Left colon (tissue), 2 donors: ENCODE measurements at regions not wholly inside any gene's neighbourhood (a gene's known extent, or its start where the extent isn't known, plus 50 kb on each side); places are given as distances from the start of the nearest gene placed in this dataset.

Source experiments
- ATAC-seq: fragments of 200-7000 bp; cut with Tn5 transposase; one replicate; pipeline ENCODE4 v1.9.1; 2020; ENCODE audit warnings: mild to moderate bottlenecking, moderate library complexity
- DNase-seq, 2 donors: peaks; one replicate each; pipeline ENCODE4 v3.0.0-alpha.2; 2020
- intact Hi-C, 2 donors: fragments of 100-400 bp; cut with DNase I in 1 of 2; cut with micrococcal nuclease in 1 of 2; formaldehyde crosslinking; loops; one replicate each; pipeline versions ENCODE4 v1.11.2 to v1.14.0; 2022; cut with DNase I, micrococcal nuclease
- donor health status: DM: no; HTN: no; CAD: no.
- donor health status: DM: yes; HTN: yes; CAD: no.

- DNase-seq (no peak), ATAC-seq (no peak)
- intact Hi-C loops, result no loop called here
Measured at GRCh38 chr21:35376406-35377135, 327.5 kb upstream of the RUNX1 start.

DNA sequence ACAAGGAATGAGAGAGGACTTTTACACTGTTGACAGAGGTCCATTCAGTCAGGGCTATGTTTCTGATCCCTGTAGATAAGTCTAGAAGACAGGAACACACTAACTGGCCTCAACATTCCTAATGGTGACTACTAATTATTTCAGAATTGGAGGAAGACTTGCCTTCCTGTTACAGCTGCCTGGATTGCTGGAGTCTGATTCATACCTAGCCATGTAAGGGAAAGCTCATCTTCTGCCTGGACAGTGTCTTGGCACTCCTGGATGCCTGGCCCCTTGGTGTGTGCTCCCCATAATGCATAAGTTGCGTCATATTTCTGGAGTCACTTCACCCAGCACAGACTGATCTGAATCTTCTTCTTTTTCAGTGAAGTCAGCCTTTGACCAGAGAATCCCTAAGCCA lies 326.0 kb upstream of the RUNX1 start:
- DNase-seq, result no peak
- intact Hi-C loops, result no loop called here
- ATAC-seq, result no peak

- ATAC-seq (no peak), DNase-seq (no peak)
- intact Hi-C loops, result no loop called here
Measured at GRCh38 chr21:35373998-35374397, 324.9 kb upstream of the RUNX1 start.

GRCh38 chr21:35372201-35372600 lies 323.1 kb upstream of the RUNX1 start:
- DNase-seq, result no peak
- ATAC-seq, result no peak
- intact Hi-C loops, result no loop called here

DNA sequence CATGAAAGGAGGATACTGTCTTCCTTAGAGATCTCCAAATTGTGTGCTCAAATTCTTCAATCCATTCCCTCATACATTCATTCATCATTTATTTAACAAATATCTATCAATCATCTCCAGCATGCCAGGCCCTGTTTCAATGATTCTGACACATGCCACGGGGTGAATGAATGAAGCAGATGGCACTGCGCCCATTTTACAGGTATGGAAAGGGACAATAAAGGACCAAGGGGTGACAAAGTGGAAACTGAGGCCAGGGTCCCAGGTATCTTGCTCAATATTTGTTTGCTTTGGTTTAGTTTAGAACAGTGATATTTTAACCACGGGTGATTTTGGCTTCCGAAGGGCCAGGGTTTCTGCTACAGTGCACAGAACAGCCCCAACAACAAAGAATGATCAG lies 321.6 kb upstream of the RUNX1 start:
- ATAC-seq, result no peak
- intact Hi-C loops, result no loop called here
- no peak for DNase-seq

GRCh38 chr21:35370071-35370470 lies 321.0 kb upstream of the RUNX1 start:
- intact Hi-C loops, result no loop called here
- no peak for DNase-seq
- no peak for ATAC-seq

- DNase-seq (no peak), ATAC-seq (no peak)
- intact Hi-C loops, result no loop called here
Measured at GRCh38 chr21:35368326-35368725, 319.2 kb upstream of the RUNX1 start.

DNA sequence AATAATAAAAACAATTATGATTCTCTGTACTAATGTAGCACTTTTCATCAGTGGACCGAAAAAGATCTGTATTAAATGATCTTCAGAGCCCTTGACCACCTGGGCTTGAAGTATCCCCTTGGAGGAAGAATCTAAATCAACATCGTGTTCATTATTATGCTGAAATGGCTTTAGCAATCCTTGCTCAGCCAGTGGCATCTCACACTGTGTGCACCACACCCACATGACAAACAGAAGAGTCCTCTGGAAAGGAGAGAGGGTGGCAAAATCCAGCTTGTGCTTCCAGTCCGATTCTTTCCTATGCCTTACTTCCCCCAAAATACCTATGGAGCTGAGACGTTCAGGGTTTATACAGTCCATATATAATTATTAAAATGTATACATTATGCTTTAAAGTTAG lies 318.5 kb upstream of the RUNX1 start:
- intact Hi-C loops, result no loop called here
- peak; percentile 79 for ATAC-seq
- DNase-seq, result no peak

DNA sequence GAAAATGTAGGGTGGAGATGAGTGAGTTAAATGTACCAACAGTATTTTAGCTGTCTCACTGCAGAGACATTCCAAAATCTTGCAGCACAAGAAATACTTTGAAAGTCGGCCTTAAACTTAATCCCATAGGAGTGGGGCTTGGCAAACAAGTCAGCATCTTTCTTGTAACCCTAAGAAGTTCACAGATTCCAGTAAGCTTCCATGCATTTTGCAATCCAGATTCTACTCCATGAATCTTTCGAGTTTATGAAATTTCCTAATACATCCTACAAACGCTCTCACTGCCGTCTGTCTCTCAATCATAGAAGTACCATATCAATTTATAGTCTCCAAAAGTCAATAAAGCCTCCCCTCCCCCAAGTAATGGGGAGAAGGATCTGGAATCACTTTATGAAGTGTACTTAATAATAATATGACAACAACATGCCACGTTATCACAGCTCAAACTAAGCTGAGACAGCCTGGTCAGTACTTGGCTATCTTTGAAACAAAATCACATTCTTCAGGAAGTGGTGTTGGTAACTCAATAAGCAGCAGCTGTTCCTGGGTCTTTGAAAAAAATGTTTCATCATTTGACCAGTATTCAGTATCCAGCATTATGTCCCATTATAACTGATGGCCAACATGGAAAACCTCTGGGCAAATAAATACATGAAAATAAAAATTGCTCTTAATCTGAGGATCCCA lies 317.4 kb upstream of the RUNX1 start:
- DNase-seq, result no peak
- ATAC-seq, result no peak
- intact Hi-C loops, result no loop called here

GRCh38 chr21:35363458-35363857 lies 314.4 kb upstream of the RUNX1 start:
- no peak for ATAC-seq
- DNase-seq, result no peak

GRCh38 chr21:35361988-35362387 lies 312.9 kb upstream of the RUNX1 start:
- ATAC-seq (no peak), DNase-seq (no peak)
- intact Hi-C loops, result no loop called here

More at GRCh38 chr21:35363458-35363857, 314.4 kb upstream of the RUNX1 start:
- intact Hi-C loops, result no loop called here

GRCh38 chr21:35360870-35361570 lies 311.9 kb upstream of the RUNX1 start:
- DNase-seq, result no peak
- intact Hi-C loops, result no loop called here
- no peak for ATAC-seq

DNA sequence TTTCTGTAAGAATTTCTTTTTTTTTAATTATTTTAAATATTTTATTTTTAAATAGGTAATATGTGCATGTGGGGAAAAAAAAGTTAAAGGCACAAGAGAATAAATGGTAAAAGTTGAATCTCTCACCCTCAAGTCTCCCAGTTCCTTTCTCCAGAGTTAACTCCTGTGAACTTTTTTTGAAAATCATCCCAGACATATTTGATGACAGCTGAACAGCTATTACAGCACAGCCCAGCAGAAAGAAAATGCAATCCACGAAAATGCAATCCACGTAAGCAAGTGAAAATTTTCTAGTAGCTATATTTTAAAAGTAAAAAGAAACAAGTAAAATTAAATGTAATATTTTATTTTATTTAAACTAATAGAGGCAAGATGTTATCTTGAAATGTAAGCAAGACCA lies 310.0 kb upstream of the RUNX1 start:
- intact Hi-C loops, result no loop called here
- no peak for ATAC-seq
- DNase-seq, result no peak

- intact Hi-C loops, result no loop called here
- DNase-seq, result no peak
- ATAC-seq, result no peak
Measured at GRCh38 chr21:35358008-35358407, 308.9 kb upstream of the RUNX1 start.

- intact Hi-C loops, result no loop called here
- ATAC-seq, result no peak
- DNase-seq, result no peak
Measured at GRCh38 chr21:35357041-35357780, 308.1 kb upstream of the RUNX1 start.

DNA sequence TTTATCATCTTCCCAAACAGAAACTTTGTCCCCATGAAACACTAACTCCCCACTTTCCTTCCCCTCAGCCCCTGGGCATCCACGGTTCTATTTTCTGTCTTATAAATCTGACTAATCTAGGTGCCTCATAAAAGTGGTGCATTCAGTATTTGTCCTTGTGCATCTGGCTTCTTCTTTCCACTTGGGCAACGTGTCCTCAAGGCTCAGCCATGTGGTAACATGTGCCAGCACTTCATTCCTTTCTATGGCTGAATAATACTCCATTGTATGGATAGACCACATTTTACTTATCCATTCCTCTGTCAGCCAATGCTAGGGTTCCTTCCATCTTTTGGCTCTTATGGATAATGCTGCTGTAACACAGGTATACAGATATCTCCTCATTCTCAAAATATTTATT lies 305.0 kb upstream of the RUNX1 start:
- intact Hi-C loops, result no loop called here
- ATAC-seq, result no peak
- DNase-seq, result no peak

- ATAC-seq (no peak), DNase-seq (no peak)
- intact Hi-C loops, result no loop called here
Measured at GRCh38 chr21:35352793-35353192, 303.7 kb upstream of the RUNX1 start.

DNA sequence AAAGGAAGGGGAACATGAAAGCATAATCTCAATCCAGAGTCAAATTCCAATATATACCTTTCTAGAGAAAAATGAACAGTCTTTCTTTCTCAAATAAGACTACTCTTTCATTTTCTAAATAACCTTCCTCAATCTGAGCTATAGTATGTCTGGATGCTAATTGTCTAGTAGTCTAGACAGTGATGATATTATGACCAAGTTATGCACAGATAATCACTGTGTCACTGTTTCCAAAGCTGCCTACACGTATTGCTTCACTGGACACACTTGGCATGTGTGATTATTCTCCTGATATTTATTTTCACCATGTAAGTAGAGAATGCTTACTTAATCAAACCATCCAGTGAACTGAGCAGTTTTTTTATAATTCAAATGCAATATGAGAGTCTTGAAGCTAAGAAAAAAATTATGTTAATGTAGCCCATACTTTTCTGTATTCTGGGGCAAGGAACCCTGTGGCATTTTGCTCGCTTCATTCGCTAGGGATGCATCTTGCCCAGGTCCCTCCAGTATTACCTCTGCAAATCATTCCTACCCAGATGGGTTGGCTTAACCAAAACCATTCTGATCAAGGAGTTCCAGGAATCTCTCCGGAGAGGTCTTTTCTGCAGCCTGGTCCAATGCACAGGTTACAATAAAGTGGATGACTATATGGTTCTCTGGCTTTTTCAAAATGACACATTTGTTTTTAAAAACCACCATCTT lies 303.1 kb upstream of the RUNX1 start:
- intact Hi-C loops, result no loop called here
- DNase-seq (no peak), ATAC-seq (no peak)

GRCh38 chr21:35351434-35351833 lies 302.3 kb upstream of the RUNX1 start:
- DNase-seq (no peak), ATAC-seq (no peak)
- intact Hi-C loops, result no loop called here
